22Rv1 (cell line): ENCODE measurements at regions not wholly inside any gene's neighbourhood (a gene's known extent, or its start where the extent isn't known, plus 50 kb on each side); places are given as distances from the start of the nearest gene placed in this dataset.

Source experiments
- CTCF ChIP-seq: fragments of 450-650 bp; IDR thresholded peaks from 2 replicates; pipeline ENCODE4 v1.5.1; 2017; ENCODE audit warnings: mild to moderate bottlenecking
- ZFX ChIP-seq: fragments of 450-650 bp; IDR thresholded peaks from 2 replicates; pipeline ENCODE4 v1.6.1; 2017; ENCODE audit warnings: antibody characterized with exemption, borderline replicate concordance

GRCh38 chr2:36006444-36006843 lies 349.1 kb upstream of the CRIM1 start:
- TF ChIP-seq CTCF (no peak), ZFX (no peak)
